Activated CD8-positive, alpha-beta memory T cell treated with anti-CD3 and anti-CD28 coated beads for 4 hours (primary cell): ENCODE measurements at regions not wholly inside any gene's neighbourhood (a gene's known extent, or its start where the extent isn't known, plus 50 kb on each side); places are given as distances from the start of the nearest gene placed in this dataset.

Experiments used
- DNase-seq, 2 donors: peaks; one replicate each; pipeline ENCODE4 v3.0.0-alpha.2; 2020; ENCODE audit warnings: low read depth in 2 of 2

- DNase-seq, result no peak
These were observed 206.0 kb upstream of the PLEKHG7 start for GRCh38 chr12:92496790-92497189.

- no peak for DNase-seq
These were observed 207.7 kb upstream of the PLEKHG7 start for GRCh38 chr12:92495108-92495507.

GRCh38 chr12:92493816-92494215 is 209.0 kb upstream of the PLEKHG7 start:
- no peak for DNase-seq

- no peak for DNase-seq
These were observed 209.8 kb upstream of the PLEKHG7 start for GRCh38 chr12:92492995-92493394.

- no peak for DNase-seq
These were observed 210.5 kb upstream of the PLEKHG7 start for GRCh38 chr12:92492291-92492690.

- DNase-seq, result no peak
These were observed 213.0 kb upstream of the PLEKHG7 start for GRCh38 chr12:92489781-92490180.

GRCh38 chr12:92488735-92489134 is 214.1 kb upstream of the PLEKHG7 start:
- no peak for DNase-seq

- no peak for DNase-seq
These were observed 215.7 kb upstream of the PLEKHG7 start for GRCh38 chr12:92487138-92487485.

GRCh38 chr12:92486443-92487137 is 216.2 kb upstream of the PLEKHG7 start:
- no peak for DNase-seq

- no peak for DNase-seq
These were observed 217.1 kb upstream of the PLEKHG7 start for GRCh38 chr12:92485351-92486348.

GRCh38 chr12:92482599-92482998 is 220.2 kb upstream of the PLEKHG7 start:
- no peak for DNase-seq

GRCh38 chr12:92481066-92481465 is 221.7 kb upstream of the PLEKHG7 start:
- no peak for DNase-seq

- no peak for DNase-seq
These were observed 224.1 kb upstream of the PLEKHG7 start for GRCh38 chr12:92478692-92479091.

- no peak for DNase-seq
These were observed 225.9 kb upstream of the PLEKHG7 start for GRCh38 chr12:92476844-92477243.

- DNase-seq, result no peak
These were observed 229.2 kb upstream of the PLEKHG7 start for GRCh38 chr12:92473564-92473963.

GRCh38 chr12:92472201-92472600 is 230.6 kb upstream of the PLEKHG7 start:
- no peak for DNase-seq

GRCh38 chr12:92471551-92471950 is 231.2 kb upstream of the PLEKHG7 start:
- DNase-seq, result no peak

- DNase-seq, result no peak
These were observed 232.2 kb upstream of the PLEKHG7 start for GRCh38 chr12:92470608-92471021.

GRCh38 chr12:92469837-92470236 is 233.0 kb upstream of the PLEKHG7 start:
- no peak for DNase-seq

GRCh38 chr12:92468358-92469020 is 234.3 kb upstream of the PLEKHG7 start:
- no peak for DNase-seq

GRCh38 chr12:92467886-92468285 is 234.9 kb upstream of the PLEKHG7 start:
- DNase-seq, result no peak
